NCI-H2029 treated with DMSO at 0.1 percent for 48 hours (cell line): ENCODE measurements at regions not wholly inside any gene's neighbourhood (a gene's known extent, or its start where the extent isn't known, plus 50 kb on each side); places are given as distances from the start of the nearest gene placed in this dataset.
A peak's percentile ranks its signal among the peaks of the same experiment; 100 is the strongest.

ENCODE experiments used
- DNase-seq: peaks from one replicate; lab custom pipeline; 2025; lab: John Stamatoyannopoulos, UW

- no peak for DNase-seq
Observed at GRCh38 chr15:93709708-93710107, 521.7 kb upstream of the MCTP2 start.

GRCh38 chr15:93708724-93709445 is 522.5 kb upstream of the MCTP2 start:
- no peak for DNase-seq

GRCh38 chr15:93707751-93708150 is 523.6 kb upstream of the MCTP2 start:
- no peak for DNase-seq

- DNase-seq: no peak
Observed at GRCh38 chr15:93706495-93707292, 524.7 kb upstream of the MCTP2 start.

DNA sequence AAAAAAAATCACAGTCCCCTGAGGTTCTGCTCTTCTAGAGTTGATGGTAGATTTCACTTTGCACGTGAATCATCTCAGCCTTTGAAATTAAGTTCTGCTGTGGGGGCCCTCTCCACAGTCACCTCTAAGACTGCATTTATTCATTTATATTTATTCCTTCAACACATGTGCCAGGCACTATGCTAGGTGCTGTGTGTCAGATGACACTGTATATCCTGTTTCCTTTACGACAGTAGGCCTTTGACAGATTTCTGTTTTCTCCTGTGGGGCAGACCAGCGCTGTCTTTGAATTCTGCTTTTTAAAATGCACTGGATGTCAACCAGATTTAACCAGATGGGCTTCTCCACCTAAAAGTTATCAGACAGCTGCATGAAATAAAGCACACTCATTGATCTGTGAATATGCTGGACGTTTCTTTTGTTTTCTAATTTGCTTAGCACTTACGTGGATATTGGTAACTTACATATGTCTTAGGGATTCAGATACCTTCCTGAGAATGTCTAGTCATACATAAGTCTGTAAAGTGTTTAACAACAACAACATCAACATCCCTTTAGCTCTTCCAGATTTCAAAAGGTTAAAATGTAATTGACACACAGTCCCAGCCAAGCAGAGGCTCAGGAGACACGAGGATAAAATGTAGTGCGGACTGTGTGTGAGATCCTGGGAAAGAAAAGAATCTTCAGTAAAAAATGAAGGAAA is 525.5 kb upstream of the MCTP2 start:
- DNase-seq: no peak

GRCh38 chr15:93703092-93703739 is 528.1 kb upstream of the MCTP2 start:
- DNase-seq: peak; percentile 10

- DNase-seq: no peak
Observed at GRCh38 chr15:93700051-93700450, 531.3 kb upstream of the MCTP2 start.

DNA sequence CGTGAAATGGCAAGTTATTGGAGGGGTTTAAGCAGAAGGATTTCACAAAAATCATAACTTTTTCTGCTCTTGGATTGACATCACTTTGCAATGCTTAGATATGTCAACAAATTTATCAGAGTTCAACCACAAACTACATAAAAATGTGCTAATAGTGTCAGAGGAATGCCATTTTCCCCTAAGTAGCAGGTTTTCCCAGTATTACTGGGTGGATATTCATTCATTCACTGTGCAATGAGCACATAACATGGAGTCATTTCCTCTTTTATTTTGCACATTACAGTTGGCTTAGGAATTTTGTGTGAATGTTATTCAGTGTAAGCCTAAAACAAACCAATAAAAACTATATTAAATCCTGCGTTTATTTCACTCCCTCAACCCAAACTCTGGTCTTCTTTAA is 537.3 kb upstream of the MCTP2 start:
- DNase-seq: no peak

- DNase-seq: no peak
Observed at GRCh38 chr15:93683651-93684050, 547.7 kb upstream of the MCTP2 start.

DNA sequence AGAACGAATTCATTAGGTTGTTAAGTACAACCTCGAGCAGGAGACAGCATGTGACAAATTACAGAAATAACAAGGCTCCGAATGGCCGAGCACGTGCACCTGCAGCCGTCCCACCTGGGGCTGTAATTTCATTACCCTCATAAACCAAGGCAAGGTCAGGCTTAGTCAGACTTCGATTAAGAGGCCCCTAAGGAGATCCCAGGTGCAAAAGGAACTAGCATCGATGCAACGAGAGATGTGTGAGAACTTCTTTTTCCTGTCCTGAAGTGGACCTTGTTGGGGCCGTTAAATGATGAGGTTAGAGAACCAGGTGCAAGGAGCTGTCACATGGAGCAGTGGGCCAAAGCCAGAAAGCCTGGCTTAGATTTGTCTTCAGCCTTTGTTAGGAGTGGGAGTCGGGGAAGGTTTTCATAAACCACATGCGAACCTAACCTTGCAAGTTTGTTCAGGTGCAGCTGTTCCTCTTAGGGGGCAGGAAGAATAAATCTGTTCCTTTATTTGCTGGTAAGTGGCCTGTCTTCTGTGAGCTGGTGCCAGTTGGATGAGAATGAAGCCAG is 559.9 kb upstream of the MCTP2 start:
- no peak for DNase-seq

DNA sequence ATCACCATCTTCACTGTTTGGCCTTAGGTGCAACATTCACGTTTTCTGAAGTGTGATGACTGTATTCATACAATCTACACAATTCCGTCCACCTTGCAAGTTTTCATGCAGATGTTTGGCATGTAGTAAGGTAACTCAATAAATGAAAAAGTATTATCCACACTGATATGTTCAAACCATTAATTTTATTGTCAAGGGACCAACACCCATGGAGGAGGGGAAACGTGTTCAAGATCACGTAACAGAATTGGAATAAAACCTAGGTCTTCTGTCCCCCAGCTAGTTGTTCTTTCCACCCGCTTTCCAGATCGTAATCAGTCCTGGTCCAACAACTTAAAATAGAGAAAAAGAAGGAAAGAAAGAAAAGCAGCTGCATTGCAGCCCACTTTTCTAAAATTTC is 560.4 kb upstream of the MCTP2 start:
- DNase-seq: no peak

DNA sequence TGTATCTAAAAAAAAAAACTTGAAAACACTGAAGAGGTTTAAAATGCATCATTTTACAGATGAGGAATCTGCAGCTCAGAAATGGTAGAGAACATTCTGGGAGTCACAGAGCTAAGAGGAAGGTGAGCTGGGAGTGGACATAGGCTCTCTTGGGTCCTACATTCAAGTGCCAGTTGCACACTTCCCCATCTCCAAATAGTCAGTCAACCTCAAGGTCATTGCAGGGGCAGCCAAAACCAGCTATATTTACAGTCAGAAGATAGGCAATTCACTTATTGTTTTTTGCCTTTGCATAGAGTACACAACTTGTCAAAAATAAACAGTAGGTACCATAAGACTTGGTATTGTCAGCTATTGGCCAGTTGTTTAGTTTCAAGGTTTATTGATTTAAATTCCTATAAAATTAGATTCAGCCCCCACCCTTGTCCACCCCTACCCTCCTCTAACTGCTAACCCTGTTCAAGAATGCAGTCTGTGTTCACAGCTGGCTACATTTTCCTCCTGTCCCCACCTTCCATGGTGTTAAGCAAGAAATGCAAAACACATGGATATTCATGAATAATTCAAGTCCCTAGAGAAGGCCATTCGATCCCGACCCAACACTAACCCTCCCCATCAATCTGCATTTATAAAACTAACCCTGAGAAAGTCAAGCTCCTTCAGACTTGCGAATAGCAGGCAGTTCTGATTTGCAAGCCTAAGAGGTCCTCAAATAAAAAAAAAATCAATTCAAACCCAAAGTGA is 567.0 kb upstream of the MCTP2 start:
- no peak for DNase-seq

DNA sequence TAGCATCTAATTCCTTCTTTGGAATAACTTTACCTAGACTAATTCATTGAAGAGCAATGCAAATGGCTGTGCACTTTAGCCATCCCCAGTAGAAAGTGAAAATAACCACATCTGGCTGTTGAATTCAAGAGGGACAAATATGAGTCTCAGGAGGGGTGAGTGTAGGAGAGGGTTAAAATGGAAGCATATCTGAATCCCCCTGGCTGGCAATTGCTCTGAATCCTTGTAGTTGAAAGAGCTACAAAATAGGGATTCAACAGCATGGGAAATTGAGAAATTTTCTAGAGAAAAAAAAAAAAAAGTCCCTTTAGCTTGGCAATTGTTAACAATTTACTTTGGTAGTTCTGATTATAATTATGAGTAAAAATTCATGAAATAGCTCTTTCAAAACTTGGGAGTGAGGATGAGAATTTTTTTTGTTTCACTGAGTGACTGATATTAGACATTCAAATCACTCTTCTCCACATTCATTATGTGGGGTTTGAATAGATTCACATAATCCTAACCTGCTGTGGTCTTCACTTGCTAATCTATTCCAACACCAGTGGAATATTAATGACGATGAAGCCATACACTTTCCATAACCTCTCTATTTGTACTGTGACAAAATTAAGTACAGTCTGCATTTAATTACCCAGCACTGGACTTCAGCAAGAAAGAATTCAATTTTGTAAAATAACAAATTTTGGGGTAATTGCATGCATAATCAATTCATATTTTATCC is 569.0 kb upstream of the MCTP2 start:
- no peak for DNase-seq

DNA sequence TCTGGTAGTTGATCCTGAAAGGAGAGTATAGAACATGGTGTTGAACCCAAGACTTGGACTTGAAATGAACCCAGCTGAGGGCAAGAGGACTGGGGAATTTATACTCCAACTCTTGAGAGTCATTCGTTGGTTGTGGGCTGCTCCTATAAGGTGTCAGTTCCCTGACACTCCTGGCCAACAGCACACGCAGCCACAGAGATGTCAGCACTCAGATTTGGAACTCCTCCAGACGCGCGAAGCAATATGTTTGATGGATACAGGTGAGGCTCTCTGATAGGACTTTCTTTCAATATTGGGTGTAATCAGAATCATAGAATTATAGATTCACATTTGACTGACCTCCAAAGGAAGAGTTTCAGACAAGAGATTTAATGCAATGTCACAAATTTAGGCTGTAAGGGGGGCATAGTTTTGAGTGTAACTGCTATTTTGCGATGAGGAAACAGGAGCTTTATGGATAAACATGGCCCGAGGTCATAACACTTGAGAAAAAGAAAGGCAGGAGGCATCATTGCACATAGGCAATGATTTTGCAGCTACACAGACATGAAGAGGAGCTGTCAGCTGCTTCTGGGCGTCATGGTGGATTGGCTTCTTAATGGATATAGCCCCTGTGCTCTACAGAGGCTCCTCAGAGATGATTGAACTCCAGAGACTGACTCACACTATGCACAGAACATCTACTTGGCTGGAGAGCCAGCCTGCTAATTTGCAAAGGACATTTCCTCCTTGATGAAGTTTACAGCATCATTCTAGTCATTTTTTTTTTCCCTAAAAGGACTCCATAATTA is 569.2 kb upstream of the RGMA start:
- no peak for DNase-seq

- no peak for DNase-seq
Observed at GRCh38 chr15:93656041-93656440, 567.0 kb upstream of the RGMA start.

GRCh38 chr15:93649691-93650235 is 560.8 kb upstream of the RGMA start:
- no peak for DNase-seq

DNA sequence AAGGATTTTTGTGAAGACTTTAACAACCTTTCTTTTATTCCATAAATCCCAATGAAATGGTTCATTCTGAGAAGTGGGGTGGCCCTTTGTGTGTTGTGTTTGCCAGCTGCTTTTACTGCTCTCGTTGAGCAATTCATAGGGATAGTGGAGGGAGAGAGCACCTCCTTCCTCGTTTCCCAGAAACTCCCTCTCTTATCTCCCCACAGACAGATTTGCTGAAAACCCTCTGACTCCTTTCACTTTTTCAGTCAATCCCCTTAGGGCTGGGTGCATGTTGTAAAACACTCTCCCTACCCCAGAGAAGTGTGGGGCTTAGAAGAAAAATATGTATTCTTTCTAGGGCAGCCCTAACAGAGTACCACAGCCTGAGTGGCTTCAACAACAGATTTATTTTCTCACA is 557.2 kb upstream of the RGMA start:
- no peak for DNase-seq

GRCh38 chr15:93645594-93645993 is 556.6 kb upstream of the RGMA start:
- no peak for DNase-seq

DNA sequence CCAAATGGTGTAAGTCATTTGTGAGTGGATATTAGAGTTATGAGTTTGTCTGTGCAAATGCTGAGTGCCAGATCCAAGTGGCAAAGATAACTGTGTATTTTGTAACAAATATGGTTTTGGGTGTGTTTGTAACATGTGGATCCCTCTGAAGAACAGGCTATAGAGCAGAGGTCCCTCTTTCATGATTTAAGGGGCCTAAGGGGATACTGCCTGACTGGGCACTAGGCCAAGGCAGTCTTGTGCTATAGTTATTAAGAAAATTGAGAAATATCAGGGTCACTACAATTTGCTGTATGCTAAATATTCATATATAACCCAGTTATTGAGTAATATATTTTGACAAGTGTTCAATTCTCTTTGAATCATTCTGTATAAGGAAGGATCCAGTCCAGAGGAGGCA is 555.6 kb upstream of the RGMA start:
- DNase-seq: no peak
